ENCODE measurements at regions not wholly inside any gene's neighbourhood (a gene's known extent, or its start where the extent isn't known, plus 50 kb on each side); places are given as distances from the start of the nearest gene placed in this dataset.

DNA sequence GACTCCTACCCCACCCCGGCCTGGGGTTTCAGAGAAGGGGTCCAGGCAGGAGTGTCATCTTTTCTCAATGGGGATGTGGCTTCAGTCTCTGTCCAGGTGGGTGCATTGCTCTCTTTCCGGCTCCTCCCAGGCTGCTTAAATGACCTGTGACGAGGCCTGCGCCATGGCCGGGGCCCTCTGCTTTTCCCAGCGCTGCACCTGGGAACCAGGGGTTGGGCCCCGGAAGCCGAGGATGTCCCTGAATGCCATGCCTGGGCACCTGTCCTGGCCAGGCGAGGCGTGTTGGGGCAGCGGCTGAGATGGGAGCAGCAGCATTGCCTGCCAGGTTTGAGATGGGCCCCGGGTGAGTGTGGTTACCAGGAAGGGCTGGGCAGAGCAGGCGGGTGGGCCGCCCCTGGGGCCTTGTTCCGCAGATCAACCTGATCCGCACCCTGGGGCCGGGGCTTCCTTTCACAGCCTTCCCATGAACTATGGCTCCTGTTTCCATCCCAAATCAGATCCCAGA, 147.4 kb downstream of the SEC14L1 start:
- TF ChIP-seq, protein P1, sequence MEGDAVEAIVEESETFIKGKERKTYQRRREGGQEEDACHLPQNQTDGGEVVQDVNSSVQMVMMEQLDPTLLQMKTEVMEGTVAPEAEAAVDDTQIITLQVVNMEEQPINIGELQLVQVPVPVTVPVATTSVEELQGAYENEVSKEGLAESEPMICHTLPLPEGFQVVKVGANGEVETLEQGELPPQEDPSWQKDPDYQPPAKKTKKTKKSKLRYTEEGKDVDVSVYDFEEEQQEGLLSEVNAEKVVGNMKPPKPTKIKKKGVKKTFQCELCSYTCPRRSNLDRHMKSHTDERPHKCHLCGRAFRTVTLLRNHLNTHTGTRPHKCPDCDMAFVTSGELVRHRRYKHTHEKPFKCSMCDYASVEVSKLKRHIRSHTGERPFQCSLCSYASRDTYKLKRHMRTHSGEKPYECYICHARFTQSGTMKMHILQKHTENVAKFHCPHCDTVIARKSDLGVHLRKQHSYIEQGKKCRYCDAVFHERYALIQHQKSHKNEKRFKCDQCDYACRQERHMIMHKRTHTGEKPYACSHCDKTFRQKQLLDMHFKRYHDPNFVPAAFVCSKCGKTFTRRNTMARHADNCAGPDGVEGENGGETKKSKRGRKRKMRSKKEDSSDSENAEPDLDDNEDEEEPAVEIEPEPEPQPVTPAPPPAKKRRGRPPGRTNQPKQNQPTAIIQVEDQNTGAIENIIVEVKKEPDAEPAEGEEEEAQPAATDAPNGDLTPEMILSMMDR (conservative IDR thresholded peaks at IDR 0.05; ENCODE audit: low read depth, low read length) = no peak
- TF ChIP-seq EZH2phosphoT487 (IDR thresholded peaks at IDR 0.05; ENCODE audit: borderline replicate concordance, low read length) (no peak), EZH2 (IDR thresholded peaks at IDR 0.05; ENCODE audit: low read length, unreplicated experiment) (no peak)

Data from PC-3 (cell line).